ENCODE measurements at regions not wholly inside any gene's neighbourhood (a gene's known extent, or its start where the extent isn't known, plus 50 kb on each side); places are given as distances from the start of the nearest gene placed in this dataset.
A peak's percentile ranks its signal among the peaks of the same experiment; 100 is the strongest.
"Not testable (repeated sequence)": the region's sequence is repeated elsewhere in the genome, so short reads cannot be mapped to it uniquely, and the experiment has no call there.

GRCh38 chr18:47399475-47399874, 148.0 kb upstream of the SKOR2 start:
- no peak for DNase-seq

- no peak for DNase-seq
Measured at GRCh38 chr18:47397671-47398319, 146.3 kb upstream of the SKOR2 start.

- DNase-seq, result no peak
Measured at GRCh38 chr18:47391665-47392064, 140.2 kb upstream of the SKOR2 start.

- DNase-seq, result no peak
Measured at GRCh38 chr18:47390410-47391024, 139.1 kb upstream of the SKOR2 start.

- no peak for DNase-seq
Measured at GRCh38 chr18:47389210-47389609, 137.8 kb upstream of the SKOR2 start.

GRCh38 chr18:47387864-47388263, 136.4 kb upstream of the SKOR2 start:
- DNase-seq, result no peak

- DNase-seq, result no peak
Measured at GRCh38 chr18:47383729-47384128, 132.3 kb upstream of the SKOR2 start.

GRCh38 chr18:47381975-47382570, 130.6 kb upstream of the SKOR2 start:
- DNase-seq, result no peak

- DNase-seq, result no peak
Measured at GRCh38 chr18:47380153-47380552, 128.7 kb upstream of the SKOR2 start.

GRCh38 chr18:47373465-47373864, 122.0 kb upstream of the SKOR2 start:
- no peak for DNase-seq

GRCh38 chr18:47370052-47370451, 118.6 kb upstream of the SKOR2 start:
- no peak for DNase-seq

- DNase-seq, result not testable (repeated sequence)
Measured at GRCh38 chr18:47354061-47354460, 102.6 kb upstream of the SKOR2 start.

GRCh38 chr18:47346016-47346415, 94.6 kb upstream of the SKOR2 start:
- DNase-seq, result peak; percentile 92

GRCh38 chr18:47345291-47345690, 93.8 kb upstream of the SKOR2 start:
- no peak for DNase-seq

- no peak for DNase-seq
Measured at GRCh38 chr18:47343291-47343690, 91.8 kb upstream of the SKOR2 start.

- no peak for DNase-seq
Measured at GRCh38 chr18:47342566-47342965, 91.1 kb upstream of the SKOR2 start.

- no peak for DNase-seq
Measured at GRCh38 chr18:47341678-47342077, 90.2 kb upstream of the SKOR2 start.

- DNase-seq, result no peak
Measured at GRCh38 chr18:47334966-47335365, 83.5 kb upstream of the SKOR2 start.

- no peak for DNase-seq
Measured at GRCh38 chr18:47333926-47334635, 82.6 kb upstream of the SKOR2 start.

GRCh38 chr18:47331641-47332040, 80.2 kb upstream of the SKOR2 start:
- DNase-seq, result no peak

- DNase-seq, result no peak
Measured at GRCh38 chr18:47331026-47331425, 79.6 kb upstream of the SKOR2 start.

GRCh38 chr18:47323158-47323557, 71.7 kb upstream of the SKOR2 start:
- no peak for DNase-seq

- DNase-seq, result no peak
Measured at GRCh38 chr18:47321815-47322214, 70.4 kb upstream of the SKOR2 start.
